Hematopoietic multipotent progenitor cell treated with erythropoietin and hydrocortisone succinate and interleukin-3 and kit ligand, for 6 days (in vitro differentiated cells): ENCODE measurements at regions not wholly inside any gene's neighbourhood (a gene's known extent, or its start where the extent isn't known, plus 50 kb on each side); places are given as distances from the start of the nearest gene placed in this dataset.

Experiments used
- DNase-seq: peaks from one replicate; pipeline ENCODE4 v3.0.0-alpha.2; 2015

GRCh38 chr5:98585661-98586310 lies 187.7 kb upstream of the RGMB start:
- no peak for DNase-seq

- DNase-seq = no peak
These were observed 186.9 kb upstream of the RGMB start for GRCh38 chr5:98586581-98586980.

- no peak for DNase-seq
These were observed 186.3 kb upstream of the RGMB start for GRCh38 chr5:98587166-98587565.

- no peak for DNase-seq
These were observed 185.2 kb upstream of the RGMB start for GRCh38 chr5:98588215-98588614.

GRCh38 chr5:98593418-98593817 lies 180.0 kb upstream of the RGMB start:
- DNase-seq = no peak

- no peak for DNase-seq
These were observed 179.4 kb upstream of the RGMB start for GRCh38 chr5:98594098-98594497.

GRCh38 chr5:98599016-98599415 lies 174.4 kb upstream of the RGMB start:
- DNase-seq = no peak

GRCh38 chr5:98602534-98603112 lies 170.8 kb upstream of the RGMB start:
- DNase-seq = no peak

GRCh38 chr5:98603456-98603855 lies 170.0 kb upstream of the RGMB start:
- DNase-seq = no peak

- DNase-seq = no peak
These were observed 169.2 kb upstream of the RGMB start for GRCh38 chr5:98604301-98604700.

- no peak for DNase-seq
These were observed 168.6 kb upstream of the RGMB start for GRCh38 chr5:98604721-98605425.

- DNase-seq = no peak
These were observed 168.0 kb upstream of the RGMB start for GRCh38 chr5:98605426-98605825.

- DNase-seq = no peak
These were observed 166.5 kb upstream of the RGMB start for GRCh38 chr5:98606961-98607360.

GRCh38 chr5:98608052-98608451 lies 165.4 kb upstream of the RGMB start:
- no peak for DNase-seq

GRCh38 chr5:98614341-98614740 lies 159.1 kb upstream of the RGMB start:
- DNase-seq = no peak

GRCh38 chr5:98621821-98622220 lies 151.6 kb upstream of the RGMB start:
- no peak for DNase-seq

GRCh38 chr5:98624145-98624880 lies 149.2 kb upstream of the RGMB start:
- no peak for DNase-seq

GRCh38 chr5:98627121-98627520 lies 146.3 kb upstream of the RGMB start:
- no peak for DNase-seq

GRCh38 chr5:98630621-98631020 lies 142.8 kb upstream of the RGMB start:
- DNase-seq = no peak

GRCh38 chr5:98631311-98632054 lies 142.0 kb upstream of the RGMB start:
- no peak for DNase-seq

GRCh38 chr5:98635656-98636055 lies 137.8 kb upstream of the RGMB start:
- no peak for DNase-seq

GRCh38 chr5:98637116-98637515 lies 136.3 kb upstream of the RGMB start:
- DNase-seq = no peak

GRCh38 chr5:98637557-98637956 lies 135.9 kb upstream of the RGMB start:
- DNase-seq = no peak
